ENCODE measurements at regions not wholly inside any gene's neighbourhood (a gene's known extent, or its start where the extent isn't known, plus 50 kb on each side); places are given as distances from the start of the nearest gene placed in this dataset.

GRCh38 chr2:15793978-15794377 is 146.4 kb upstream of the MYCN start:
- H3K27ac ChIP-seq (replicated peaks) = no peak overlapping the region
- TF ChIP-seq REST (IDR thresholded peaks at IDR 0.05; ENCODE audit: insufficient replicate concordance, low read depth) = no peak
- no peak for TF ChIP-seq GABPA (IDR thresholded peaks at IDR 0.05; ENCODE audit: low read depth)
- no peak for TF ChIP-seq POLR2AphosphoS5 (IDR thresholded peaks at IDR 0.05; ENCODE audit: low read depth)
- TF ChIP-seq CTCF (IDR thresholded peaks at IDR 0.05; ENCODE audit: insufficient read depth, low read length) = no peak
- no peak for TF ChIP-seq SPI1 (IDR thresholded peaks at IDR 0.05; ENCODE audit: borderline replicate concordance, low read depth)
- no peak overlapping the region for H3K4me3 ChIP-seq (replicated peaks; ENCODE audit: insufficient read depth, low read length)
- no peaks in the 10 kb centered on the region for H3K27me3 ChIP-seq (ENCODE audit: insufficient read depth, poor library complexity, severe bottlenecking)
- DNase-seq (ENCODE audit: low read depth in 1 of 2, low spot score in 1 of 2) = no peak

- DNase-seq (ENCODE audit: low read depth in 1 of 2, low spot score in 1 of 2) = no peak
- no peak overlapping the region for H3K4me3 ChIP-seq (replicated peaks; ENCODE audit: insufficient read depth, low read length)
- H3K27ac ChIP-seq (replicated peaks) = no peak overlapping the region
- no peaks in the 10 kb centered on the region for H3K27me3 ChIP-seq (ENCODE audit: insufficient read depth, poor library complexity, severe bottlenecking)
- TF ChIP-seq CTCF (IDR thresholded peaks at IDR 0.05; ENCODE audit: insufficient read depth, low read length) = no peak
- no peak for TF ChIP-seq GABPA (IDR thresholded peaks at IDR 0.05; ENCODE audit: low read depth)
- no peak for TF ChIP-seq SPI1 (IDR thresholded peaks at IDR 0.05; ENCODE audit: borderline replicate concordance, low read depth)
- TF ChIP-seq POLR2AphosphoS5 (IDR thresholded peaks at IDR 0.05; ENCODE audit: low read depth) = no peak
- TF ChIP-seq REST (IDR thresholded peaks at IDR 0.05; ENCODE audit: insufficient replicate concordance, low read depth) = no peak
These were observed 145.7 kb upstream of the MYCN start for GRCh38 chr2:15794608-15795134.

- Histone ChIP-seq H3K27ac (replicated peaks) (no peak overlapping the region), H3K4me3 (replicated peaks; ENCODE audit: insufficient read depth, low read length) (no peak overlapping the region), H3K27me3 (ENCODE audit: insufficient read depth, poor library complexity, severe bottlenecking) (no peaks in the 10 kb centered on the region)
- DNase-seq (ENCODE audit: low read depth in 1 of 2, low spot score in 1 of 2) = no peak
- TF ChIP-seq POLR2AphosphoS5 (IDR thresholded peaks at IDR 0.05; ENCODE audit: low read depth) (no peak), CTCF (IDR thresholded peaks at IDR 0.05; ENCODE audit: insufficient read depth, low read length) (no peak), REST (IDR thresholded peaks at IDR 0.05; ENCODE audit: insufficient replicate concordance, low read depth) (no peak), SPI1 (IDR thresholded peaks at IDR 0.05; ENCODE audit: borderline replicate concordance, low read depth) (no peak), GABPA (IDR thresholded peaks at IDR 0.05; ENCODE audit: low read depth) (no peak)
These were observed 144.9 kb upstream of the MYCN start for GRCh38 chr2:15795426-15795825.

All from HL-60 (cell line).